GM12891 (cell line): ENCODE measurements at regions not wholly inside any gene's neighbourhood (a gene's known extent, or its start where the extent isn't known, plus 50 kb on each side); places are given as distances from the start of the nearest gene placed in this dataset.

Experiments
- DNase-seq: peaks from one replicate; pipeline ENCODE4 v3.0.0; 2011; ENCODE audit warnings: low spot score; ENCODE audit not compliant: insufficient read length
- FAIRE-seq: peaks from 2 replicates; lab custom pipeline; 2011; peaks lifted over from hg19 to GRCh38; lab: Jason Lieb, UNC
- PAX5 ChIP-seq: IDR thresholded peaks from 2 replicates; pipeline ENCODE4 v1.6.1; 2011; ENCODE audit warnings: low read length, moderate library complexity, mild to moderate bottlenecking; ENCODE audit not compliant: insufficient read depth, severe bottlenecking
- POLR2A ChIP-seq: IDR thresholded peaks from 2 replicates; pipeline ENCODE4 v1.6.1; 2011; ENCODE audit warnings: low read depth, low read length, control low read depth
- POLR2AphosphoS5 ChIP-seq: IDR thresholded peaks from 2 replicates; pipeline ENCODE4 v1.6.1; 2011; ENCODE audit warnings: low read depth, low read length, control low read depth
- POU2F2 ChIP-seq: IDR thresholded peaks from 2 replicates; pipeline ENCODE4 v1.6.1; 2011; ENCODE audit warnings: low read depth, mild to moderate bottlenecking, control low read depth, low read length, moderate library complexity
- SPI1 ChIP-seq: IDR thresholded peaks from 2 replicates; pipeline ENCODE4 v1.6.1; 2011; ENCODE audit warnings: low read depth, low read length, control low read depth
- TAF1 ChIP-seq: IDR thresholded peaks from 2 replicates; pipeline ENCODE4 v1.6.1; 2011; ENCODE audit warnings: low read depth, low read length, control low read depth

DNA sequence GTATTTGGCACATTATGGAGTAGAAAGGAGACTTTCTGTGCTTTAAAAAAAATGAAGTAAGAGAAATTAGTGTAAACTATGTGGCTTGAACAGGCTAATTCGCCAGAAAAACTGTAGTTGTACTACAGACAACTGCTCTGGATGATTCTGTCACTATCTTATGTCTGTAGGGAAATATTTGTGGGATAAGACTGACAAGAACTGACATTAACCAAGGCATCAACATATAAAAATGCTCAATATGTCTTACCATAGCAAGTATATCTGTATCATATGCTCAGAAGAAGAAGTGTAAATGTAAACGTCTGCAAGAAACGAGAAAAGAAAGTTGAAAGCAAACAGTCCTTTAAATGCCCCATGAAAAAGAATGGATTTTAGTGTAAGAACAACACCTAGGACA, 1545.0 kb downstream of the CDH8 start:
- DNase-seq (no peak), FAIRE-seq (no peak)

GRCh38 chr16:60485872-60486489, 1550.3 kb downstream of the CDH8 start:
- TF ChIP-seq POU2F2 (no peak), POLR2AphosphoS5 (no peak), SPI1 (no peak)
- FAIRE-seq (no peak), DNase-seq (no peak)

More for the DNA sequence above, 1545.0 kb downstream of the CDH8 start:
- TF ChIP-seq POLR2A (no peak), PAX5 (no peak)

GRCh38 chr16:60484901-60485300, 1551.3 kb downstream of the CDH8 start:
- TF ChIP-seq TAF1 (no peak), POLR2A (no peak)
- no peak for FAIRE-seq

GRCh38 chr16:60481591-60481990, 1554.6 kb downstream of the CDH8 start:
- TF ChIP-seq POLR2A (no peak), POU2F2 (no peak), TAF1 (no peak), SPI1 (no peak), POLR2AphosphoS5 (no peak), PAX5 (no peak)
- FAIRE-seq (no peak), DNase-seq (no peak)

More at GRCh38 chr16:60484901-60485300, 1551.3 kb downstream of the CDH8 start:
- no peak for DNase-seq

- DNase-seq, result no peak
- FAIRE-seq, result no peak
- no peak for TF ChIP-seq POLR2AphosphoS5
- TF ChIP-seq PAX5, result no peak
- no peak for TF ChIP-seq POLR2A
- TF ChIP-seq SPI1, result no peak
- no peak for TF ChIP-seq TAF1
- no peak for TF ChIP-seq POU2F2
These were observed 1557.4 kb downstream of the CDH8 start for GRCh38 chr16:60478810-60479209.

- no peak for DNase-seq
- no peak for FAIRE-seq
- TF ChIP-seq POU2F2 (no peak), TAF1 (no peak), POLR2A (no peak), POLR2AphosphoS5 (no peak), PAX5 (no peak), SPI1 (no peak)
These were observed 1572.3 kb downstream of the CDH8 start for GRCh38 chr16:60463986-60464385.

GRCh38 chr16:60459463-60459862, 1576.8 kb downstream of the CDH8 start:
- FAIRE-seq, result no peak
- TF ChIP-seq PAX5, result no peak
- no peak for TF ChIP-seq SPI1
- TF ChIP-seq TAF1, result no peak
- DNase-seq, result no peak

DNA sequence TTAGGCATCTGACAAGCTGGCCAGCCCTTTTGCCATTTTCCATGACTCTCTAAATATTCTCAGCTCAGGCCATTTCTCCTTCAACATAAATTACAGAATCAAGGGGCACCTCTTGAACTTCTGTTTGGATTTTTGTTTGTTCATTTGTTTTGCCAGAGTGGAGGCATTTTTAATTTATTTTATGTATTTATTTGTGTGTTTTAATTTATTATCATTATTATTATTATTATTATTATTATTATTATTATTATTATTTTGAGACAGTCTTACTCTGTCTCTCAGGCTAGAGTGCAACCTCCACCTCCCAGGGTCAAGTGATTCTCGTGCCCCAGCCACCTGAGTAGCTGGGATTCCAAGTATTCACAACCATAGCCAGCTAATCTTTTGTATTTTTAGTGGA, 1578.0 kb downstream of the CDH8 start:
- no peak for DNase-seq
- no peak for FAIRE-seq
- no peak for TF ChIP-seq TAF1
- TF ChIP-seq POLR2AphosphoS5, result no peak
- TF ChIP-seq POU2F2, result no peak
- TF ChIP-seq SPI1, result no peak
- no peak for TF ChIP-seq PAX5
- TF ChIP-seq POLR2A, result no peak

- TF ChIP-seq TAF1 (no peak), PAX5 (no peak), POU2F2 (no peak), SPI1 (no peak), POLR2A (no peak), POLR2AphosphoS5 (no peak)
- DNase-seq (no peak), FAIRE-seq (no peak)
These were observed 1583.6 kb downstream of the CDH8 start for GRCh38 chr16:60452646-60453045.

DNA sequence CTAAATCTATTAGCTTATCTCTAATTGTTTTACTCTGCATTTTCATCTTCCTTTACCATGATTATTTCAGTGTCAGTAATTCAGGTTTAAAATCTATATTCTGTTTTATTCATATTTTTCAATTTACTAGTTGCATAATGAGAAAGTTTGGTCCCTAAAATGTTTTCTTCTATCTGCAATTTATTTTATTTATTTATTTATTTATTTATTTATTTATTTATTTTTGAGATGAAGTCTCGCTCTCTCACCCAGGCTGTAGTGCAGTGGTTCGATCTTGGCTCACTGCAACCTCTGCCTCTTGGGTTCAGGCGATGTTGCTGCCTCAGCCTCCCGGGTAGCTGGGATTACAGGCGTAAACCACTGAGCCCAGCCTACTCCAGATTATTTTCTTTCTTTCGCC, 1597.3 kb downstream of the CDH8 start:
- FAIRE-seq, result no peak
- no peak for TF ChIP-seq POU2F2
- no peak for DNase-seq

DNA sequence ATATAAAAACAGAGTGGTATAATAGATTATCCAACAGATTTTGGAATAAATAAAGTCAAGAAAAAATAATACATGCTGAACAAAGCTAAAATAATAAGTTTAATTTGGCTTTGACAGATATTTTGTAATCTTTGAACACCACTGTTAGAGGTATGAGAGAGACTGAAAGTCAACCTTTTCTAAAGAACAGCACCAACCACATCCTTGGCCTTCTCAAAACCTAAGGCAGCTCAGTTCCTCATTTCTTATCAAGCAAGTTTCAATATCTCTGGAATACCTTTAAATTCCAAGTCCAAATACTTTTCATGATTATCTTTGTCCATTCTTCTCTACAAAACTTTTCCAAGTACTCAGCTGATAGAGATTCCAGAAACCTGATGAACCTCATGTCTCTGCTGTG, 1603.8 kb downstream of the CDH8 start:
- no peak for FAIRE-seq
- TF ChIP-seq POU2F2, result no peak
- no peak for TF ChIP-seq PAX5
- no peak for TF ChIP-seq POLR2A
- TF ChIP-seq TAF1, result no peak
- TF ChIP-seq SPI1, result peak; percentile 90
- DNase-seq, result peak; percentile 1

- DNase-seq, result no peak
These were observed 1616.4 kb downstream of the CDH8 start for GRCh38 chr16:60419859-60420258.

More at GRCh38 chr16:60419859-60420258, 1616.4 kb downstream of the CDH8 start:
- FAIRE-seq, result no peak
- TF ChIP-seq POLR2A, result no peak
- no peak for TF ChIP-seq POU2F2
- TF ChIP-seq PAX5, result no peak
- TF ChIP-seq TAF1, result no peak
- TF ChIP-seq POLR2AphosphoS5, result no peak
- TF ChIP-seq SPI1, result no peak
